IPS-20b (cell line): ENCODE measurements at regions not wholly inside any gene's neighbourhood (a gene's known extent, or its start where the extent isn't known, plus 50 kb on each side); places are given as distances from the start of the nearest gene placed in this dataset.

Experiments used
- H3K27ac ChIP-seq: one replicate; pipeline ENCODE4 v1.5.1; 2013; ENCODE audit warnings: low read length
- H3K27me3 ChIP-seq: 2 replicates; pipeline ENCODE4 v1.6.1; 2013; ENCODE audit warnings: mild to moderate bottlenecking, low read length, inconsistent platforms; ENCODE audit not compliant: insufficient read depth
- H3K36me3 ChIP-seq: 2 replicates; pipeline ENCODE4 v1.6.1; 2013; ENCODE audit warnings: low read depth, mild to moderate bottlenecking, inconsistent platforms, low read length, moderate library complexity; ENCODE audit not compliant: insufficient read depth
- H3K4me1 ChIP-seq: 2 replicates; pipeline ENCODE4 v1.6.1; 2013; ENCODE audit warnings: mild to moderate bottlenecking, control low read depth, inconsistent platforms, low read length, moderate library complexity; ENCODE audit not compliant: insufficient read depth
- H3K4me3 ChIP-seq: 2 replicates; pipeline ENCODE4 v1.5.1; 2013; ENCODE audit warnings: mild to moderate bottlenecking, low read length, inconsistent platforms
- H3K9ac ChIP-seq: 2 replicates; pipeline ENCODE4 v1.6.1; 2013; ENCODE audit warnings: low read depth, mild to moderate bottlenecking, inconsistent platforms, low read length, moderate library complexity
- H3K9me3 ChIP-seq: 2 replicates; pipeline ENCODE4 v1.6.1; 2013; ENCODE audit warnings: mild to moderate bottlenecking, low read depth, low read length, inconsistent platforms; ENCODE audit not compliant: insufficient read depth

DNA sequence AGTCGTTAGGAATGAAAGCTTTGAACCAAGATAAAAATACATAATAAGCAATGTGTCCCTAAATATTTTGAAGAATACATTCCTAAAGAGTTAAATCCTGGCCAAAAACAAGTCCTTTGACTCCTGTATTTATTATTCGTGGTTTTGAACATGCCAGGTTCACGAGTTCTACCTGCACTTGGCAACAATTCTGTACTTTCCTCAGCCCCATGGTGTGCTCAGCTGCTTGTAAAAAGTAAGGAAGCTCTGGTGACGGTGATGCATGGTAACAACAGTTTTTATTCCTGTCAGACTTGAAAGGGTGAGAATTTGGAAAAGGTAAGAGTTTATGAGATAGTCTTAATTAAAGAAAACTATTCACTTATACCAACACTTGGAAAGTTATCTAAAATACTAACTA, 95.0 kb upstream of the KLF12 start:
- Histone ChIP-seq H3K27me3 (no peaks in the 10 kb centered on the region), H3K9me3 (no peaks in the 10 kb centered on the region), H3K9ac (no peak overlapping the region), H3K4me1 (no peaks in the 10 kb centered on the region), H3K27ac (no peak overlapping the region), H3K36me3 (no peaks in the 10 kb centered on the region), H3K4me3 (no peak overlapping the region)

GRCh38 chr13:74227476-74228158, 93.4 kb upstream of the KLF12 start:
- Histone ChIP-seq H3K9ac (no peak overlapping the region), H3K9me3 (no peaks in the 10 kb centered on the region), H3K27ac (no peak overlapping the region), H3K4me3 (no peak overlapping the region), H3K36me3 (no peaks in the 10 kb centered on the region), H3K4me1 (no peaks in the 10 kb centered on the region), H3K27me3 (no peaks in the 10 kb centered on the region)

DNA sequence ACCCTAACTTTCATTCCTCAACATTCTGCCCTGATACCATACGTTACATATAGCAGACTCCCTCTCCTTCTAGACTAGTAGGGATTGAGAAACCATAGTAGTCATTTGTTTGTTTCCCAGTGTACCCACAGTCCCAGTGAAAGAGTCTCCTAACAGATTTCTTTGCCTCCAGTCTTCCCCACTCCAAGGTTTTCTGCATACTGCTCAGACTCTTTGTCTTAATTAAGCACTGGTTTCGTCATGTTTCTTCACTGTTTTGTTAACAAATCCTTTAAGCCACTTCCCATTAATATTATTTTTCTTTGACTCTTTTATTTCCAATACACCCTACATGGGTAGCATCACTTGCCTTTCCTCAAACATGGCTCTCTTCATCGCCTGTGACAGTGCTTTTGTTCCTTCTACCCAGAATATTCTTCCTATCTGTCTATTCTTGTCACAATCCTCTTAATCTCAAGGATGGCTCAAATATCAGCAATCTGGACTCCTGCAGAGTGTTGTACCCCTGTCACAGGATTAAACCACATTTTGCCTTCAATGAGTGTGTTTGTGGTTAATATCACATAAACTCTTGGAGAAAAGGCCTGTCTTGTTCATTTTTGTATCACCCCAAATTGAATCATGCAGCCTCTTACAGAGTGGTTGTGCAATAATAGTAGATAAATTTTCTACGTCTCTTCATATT, 92.7 kb upstream of the KLF12 start:
- Histone ChIP-seq H3K9ac (no peak overlapping the region), H3K27ac (no peak overlapping the region), H3K27me3 (no peaks in the 10 kb centered on the region), H3K4me1 (no peaks in the 10 kb centered on the region), H3K4me3 (no peak overlapping the region), H3K36me3 (no peaks in the 10 kb centered on the region), H3K9me3 (no peaks in the 10 kb centered on the region)

GRCh38 chr13:74221752-74222151, 87.5 kb upstream of the KLF12 start:
- no peak overlapping the region for H3K9ac ChIP-seq
- H3K27me3 ChIP-seq = no peaks in the 10 kb centered on the region
- no peaks in the 10 kb centered on the region for H3K9me3 ChIP-seq
- H3K4me1 ChIP-seq = no peaks in the 10 kb centered on the region
- no peak overlapping the region for H3K27ac ChIP-seq
- H3K4me3 ChIP-seq = no peak overlapping the region
- no peaks in the 10 kb centered on the region for H3K36me3 ChIP-seq

DNA sequence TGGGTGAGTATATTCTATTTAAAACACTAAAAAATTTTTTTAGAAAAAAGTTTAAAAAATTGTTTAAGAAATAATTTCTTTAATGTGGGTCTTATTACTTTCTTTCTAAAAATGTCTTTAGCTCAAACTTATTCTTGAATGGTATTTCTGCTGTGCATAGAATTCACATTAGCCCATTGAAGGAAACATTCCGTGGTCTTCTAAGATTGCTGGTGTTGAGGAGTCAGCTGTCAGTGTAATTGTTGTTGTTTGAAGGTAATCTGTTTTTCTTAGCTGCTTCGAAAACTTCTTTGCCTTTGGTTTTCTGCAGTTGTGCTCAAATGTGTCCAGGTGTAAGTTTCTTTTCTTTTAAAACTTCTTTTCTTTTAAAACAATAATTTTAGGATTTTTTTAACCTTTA, 85.4 kb upstream of the KLF12 start:
- no peaks in the 10 kb centered on the region for H3K36me3 ChIP-seq
- H3K27ac ChIP-seq = no peak overlapping the region
- H3K9me3 ChIP-seq = no peaks in the 10 kb centered on the region
- H3K27me3 ChIP-seq = no peaks in the 10 kb centered on the region
- no peak overlapping the region for H3K9ac ChIP-seq
- H3K4me1 ChIP-seq = no peaks in the 10 kb centered on the region
- H3K4me3 ChIP-seq = no peak overlapping the region

GRCh38 chr13:74218291-74218690, 84.1 kb upstream of the KLF12 start:
- Histone ChIP-seq H3K4me1 (no peaks in the 10 kb centered on the region), H3K9me3 (no peaks in the 10 kb centered on the region), H3K36me3 (no peaks in the 10 kb centered on the region), H3K27ac (no peak overlapping the region), H3K9ac (no peak overlapping the region), H3K27me3 (no peaks in the 10 kb centered on the region), H3K4me3 (no peak overlapping the region)

- Histone ChIP-seq H3K4me3 (no peak overlapping the region), H3K27me3 (no peaks in the 10 kb centered on the region), H3K9ac (no peak overlapping the region), H3K27ac (no peak overlapping the region), H3K36me3 (no peaks in the 10 kb centered on the region), H3K9me3 (no peaks in the 10 kb centered on the region), H3K4me1 (no peaks in the 10 kb centered on the region)
Observed at GRCh38 chr13:74217811-74218210, 83.6 kb upstream of the KLF12 start.

DNA sequence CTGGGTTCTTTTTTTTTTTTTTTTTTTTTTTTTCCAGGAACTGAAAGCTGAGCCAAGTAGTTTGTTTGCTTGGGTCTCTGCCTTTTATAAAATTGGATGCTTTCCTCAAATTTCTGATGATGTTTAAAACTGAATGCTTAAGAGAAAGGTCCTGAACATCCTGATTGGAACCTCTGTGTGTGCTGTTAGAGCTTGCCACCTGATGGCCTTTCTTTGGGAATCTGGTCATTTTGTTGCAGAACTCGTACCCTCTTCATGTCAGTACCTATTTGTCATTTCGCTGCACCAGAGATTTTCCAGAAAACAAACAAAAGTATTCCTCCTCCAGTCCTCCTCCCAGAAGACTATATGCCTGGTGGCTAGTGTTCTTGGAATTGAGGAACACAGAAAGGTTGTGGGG, 81.2 kb upstream of the KLF12 start:
- Histone ChIP-seq H3K9ac (no peak overlapping the region), H3K4me3 (no peak overlapping the region), H3K27ac (no peak overlapping the region), H3K4me1 (no peaks in the 10 kb centered on the region), H3K36me3 (no peaks in the 10 kb centered on the region), H3K27me3 (no peaks in the 10 kb centered on the region), H3K9me3 (no peaks in the 10 kb centered on the region)

- Histone ChIP-seq H3K4me1 (no peaks in the 10 kb centered on the region), H3K9me3 (no peaks in the 10 kb centered on the region), H3K4me3 (no peak overlapping the region), H3K36me3 (no peaks in the 10 kb centered on the region), H3K27ac (no peak overlapping the region), H3K9ac (no peak overlapping the region), H3K27me3 (no peaks in the 10 kb centered on the region)
Observed at GRCh38 chr13:74214321-74214720, 80.1 kb upstream of the KLF12 start.

GRCh38 chr13:74210693-74211393, 76.6 kb upstream of the KLF12 start:
- Histone ChIP-seq H3K4me3 (no peak overlapping the region), H3K4me1 (no peaks in the 10 kb centered on the region), H3K27ac (no peak overlapping the region), H3K36me3 (no peaks in the 10 kb centered on the region), H3K9me3 (peaks cover 3% of the 10 kb centered on the region; the same call in 1 of the 2 replicates), H3K9ac (no peak overlapping the region), H3K27me3 (no peaks in the 10 kb centered on the region)

GRCh38 chr13:74206855-74207254, 72.7 kb upstream of the KLF12 start:
- Histone ChIP-seq H3K27ac (no peak overlapping the region), H3K4me1 (no peaks in the 10 kb centered on the region), H3K9me3 (peaks cover 12% of the 10 kb centered on the region; the same call in 1 of the 2 replicates), H3K9ac (no peak overlapping the region), H3K4me3 (no peak overlapping the region), H3K36me3 (no peaks in the 10 kb centered on the region), H3K27me3 (no peaks in the 10 kb centered on the region)

GRCh38 chr13:74206061-74206561, 71.9 kb upstream of the KLF12 start:
- no peak overlapping the region for H3K9ac ChIP-seq
- no peak overlapping the region for H3K27ac ChIP-seq

More at GRCh38 chr13:74206061-74206561, 71.9 kb upstream of the KLF12 start:
- Histone ChIP-seq H3K36me3 (no peaks in the 10 kb centered on the region), H3K4me3 (no peak overlapping the region), H3K27me3 (no peaks in the 10 kb centered on the region), H3K9me3 (peaks cover 12% of the 10 kb centered on the region; the same call in 1 of the 2 replicates), H3K4me1 (no peaks in the 10 kb centered on the region)
